Activated CD4-positive, alpha-beta T cell treated with anti-CD3 and anti-CD28 coated beads, Interleukin-2, Interleukin-6, amounts not matched to agents 100 ng/mL and 50 ng/mL, durations not matched to agents 16 hours and 8 hours (primary cell): ENCODE measurements at regions not wholly inside any gene's neighbourhood (a gene's known extent, or its start where the extent isn't known, plus 50 kb on each side); places are given as distances from the start of the nearest gene placed in this dataset.

Experiments used
- DNase-seq: peaks from one replicate; pipeline ENCODE4 v3.0.0-alpha.2; 2020

DNA sequence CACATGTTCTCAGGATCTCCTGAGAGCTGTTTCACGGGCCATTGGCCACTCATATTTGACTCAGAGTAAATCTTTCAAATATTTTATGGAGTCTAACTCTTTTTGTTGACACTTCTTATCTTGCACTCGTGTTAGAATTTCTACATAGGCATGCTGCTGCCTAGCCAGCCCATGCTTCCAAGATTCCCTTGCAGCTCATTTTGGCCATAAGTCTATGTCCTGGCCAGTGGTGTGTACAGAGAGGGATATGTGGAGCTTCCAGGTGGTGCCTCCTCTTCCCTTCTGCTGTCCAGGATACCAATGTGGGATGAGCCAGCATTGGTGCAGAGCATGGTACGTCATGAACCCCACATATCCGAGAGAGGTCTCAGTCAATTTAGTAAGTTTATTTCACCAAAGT is 522.6 kb downstream of the QKI start:
- DNase-seq = no peak

DNA sequence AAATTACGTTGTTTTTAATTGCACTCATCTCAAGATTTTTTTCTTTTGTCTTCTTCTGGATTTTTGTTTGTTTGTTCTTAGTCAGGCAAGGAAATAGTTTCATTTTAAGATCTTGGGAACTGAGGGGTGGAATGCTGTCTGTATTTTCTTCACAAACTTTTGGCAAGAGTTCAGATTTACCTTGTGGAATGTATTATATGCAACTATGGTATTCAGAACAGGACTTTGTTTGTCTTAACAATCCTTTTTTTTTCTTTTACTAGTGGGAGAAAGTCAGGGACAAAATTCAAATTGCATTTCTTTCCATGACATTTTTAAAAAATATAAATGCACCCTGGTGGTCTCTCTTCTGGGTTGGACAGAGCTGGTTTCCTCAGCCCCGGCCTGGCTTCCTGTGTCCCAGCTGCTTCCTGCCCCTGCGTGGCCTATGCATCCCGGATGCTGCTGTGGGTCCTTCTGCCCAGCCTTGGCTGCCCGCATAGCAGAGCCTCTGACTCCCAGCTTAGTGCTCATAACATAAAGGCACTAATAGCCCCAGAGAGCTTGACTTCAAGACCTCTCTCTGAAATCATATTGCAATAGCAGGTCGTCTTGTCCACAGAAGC is 520.7 kb downstream of the QKI start:
- DNase-seq = no peak

DNA sequence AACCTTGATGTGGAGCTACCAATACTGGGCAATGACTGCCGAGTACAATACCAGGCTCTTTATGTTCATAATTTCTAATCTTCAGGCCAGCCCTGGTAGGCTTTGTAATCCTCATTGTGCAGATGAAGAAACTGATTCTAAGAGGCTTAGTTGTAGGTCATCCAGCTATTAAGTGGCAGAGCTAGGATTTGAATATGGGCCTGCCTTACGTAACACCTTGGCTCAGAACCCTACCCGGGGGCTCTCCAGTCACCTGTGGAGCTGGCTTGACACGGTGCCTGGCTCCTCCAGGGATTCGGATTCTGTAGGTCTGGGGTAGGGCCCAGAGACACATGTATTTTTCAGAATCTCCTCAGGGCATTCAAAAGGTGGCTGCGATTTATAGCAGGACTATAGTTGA is 515.5 kb downstream of the QKI start:
- DNase-seq = no peak

DNA sequence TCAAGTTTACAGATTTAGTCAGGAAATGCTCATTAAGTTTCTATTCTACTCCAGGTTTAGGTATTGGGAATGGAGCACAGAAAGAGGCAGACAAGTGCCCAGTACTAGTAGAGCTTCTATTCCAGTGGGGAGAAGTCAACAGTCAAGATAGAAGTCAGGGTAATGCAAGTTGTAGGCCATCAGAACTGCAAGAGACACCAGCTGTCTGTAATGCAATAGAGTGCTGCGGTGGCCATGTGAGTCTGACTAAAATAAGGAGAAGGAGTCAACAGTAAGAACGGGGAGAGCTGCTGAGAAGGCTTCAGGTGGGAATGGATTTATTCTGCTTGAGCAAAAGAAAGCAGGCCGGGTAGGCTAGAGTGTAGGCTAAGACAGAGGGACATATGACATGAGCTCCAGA is 515.0 kb downstream of the QKI start:
- no peak for DNase-seq

DNA sequence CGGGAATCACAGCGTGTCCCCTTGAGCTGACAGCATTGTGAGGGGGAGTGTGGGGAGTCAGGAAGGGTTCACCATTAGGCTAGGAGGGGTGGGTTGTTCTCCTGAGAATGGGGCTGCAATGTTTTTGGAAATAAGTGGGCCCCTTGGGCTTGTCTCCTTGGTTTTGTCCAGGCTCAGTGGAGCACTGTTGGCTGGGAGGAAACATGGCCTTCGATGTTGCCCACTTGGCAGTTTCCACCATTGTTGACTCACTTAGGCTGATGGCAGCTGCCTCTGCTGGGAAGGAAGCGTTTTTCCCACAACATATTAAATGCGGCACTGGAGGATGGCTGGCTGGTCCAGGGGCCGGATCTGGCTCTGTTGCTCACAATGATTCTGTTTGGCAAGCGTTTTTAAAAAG is 512.1 kb downstream of the QKI start:
- DNase-seq = no peak

DNA sequence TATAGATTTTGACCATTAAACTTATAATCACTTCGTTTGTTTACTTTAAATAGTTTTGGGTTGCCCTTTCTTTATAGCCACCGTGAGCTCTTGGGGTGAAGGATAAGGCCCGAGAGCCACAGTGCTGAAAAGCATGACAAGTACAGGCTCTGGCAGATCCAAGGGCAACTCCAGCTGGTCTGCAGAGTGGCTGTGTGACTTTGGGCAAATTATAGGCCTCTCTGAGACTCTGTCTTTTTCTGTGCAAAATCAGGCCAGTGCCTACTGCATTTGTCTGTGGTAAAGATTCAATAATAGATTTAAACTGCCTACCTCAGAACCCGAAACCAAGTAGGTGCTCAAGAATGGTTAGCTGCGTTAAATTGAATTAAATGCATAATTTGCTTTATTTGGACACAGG is 511.3 kb downstream of the QKI start:
- DNase-seq = no peak

DNA sequence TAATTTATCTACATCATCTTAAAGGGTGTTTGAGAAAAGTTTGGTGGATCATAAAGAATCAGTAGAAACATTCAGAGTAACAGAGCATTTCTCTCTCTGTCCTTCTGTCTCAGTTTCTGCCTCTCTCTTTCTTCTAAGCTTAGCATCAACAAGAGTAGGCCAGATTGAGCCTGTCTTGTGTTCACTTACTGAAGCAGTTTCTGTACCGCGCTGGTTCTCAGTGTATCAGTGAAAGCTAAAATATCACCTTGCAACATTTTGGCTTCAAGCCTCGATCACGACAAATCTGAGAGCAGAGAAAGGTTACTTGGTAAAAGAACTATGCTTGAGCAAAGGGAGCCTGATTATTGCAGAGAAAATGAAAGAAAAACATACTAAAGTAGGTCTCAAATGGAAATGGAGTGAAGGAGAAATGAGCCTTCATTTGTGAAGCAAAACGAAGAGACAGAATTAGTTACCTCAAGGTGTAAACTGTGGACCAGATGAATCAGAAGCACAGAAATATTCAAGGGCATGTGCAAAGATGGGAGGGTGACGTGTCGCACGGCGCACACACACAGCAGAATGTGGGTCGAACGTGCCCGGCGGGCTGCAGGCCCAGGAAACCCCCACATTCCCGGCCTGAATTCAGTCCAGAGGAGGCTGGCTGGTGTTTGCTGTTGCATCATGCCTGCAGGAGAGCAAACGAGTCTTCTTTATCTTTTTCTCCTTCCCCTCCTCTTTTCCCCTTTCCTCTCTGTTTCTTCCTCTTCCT is 509.3 kb downstream of the QKI start:
- no peak for DNase-seq

DNA sequence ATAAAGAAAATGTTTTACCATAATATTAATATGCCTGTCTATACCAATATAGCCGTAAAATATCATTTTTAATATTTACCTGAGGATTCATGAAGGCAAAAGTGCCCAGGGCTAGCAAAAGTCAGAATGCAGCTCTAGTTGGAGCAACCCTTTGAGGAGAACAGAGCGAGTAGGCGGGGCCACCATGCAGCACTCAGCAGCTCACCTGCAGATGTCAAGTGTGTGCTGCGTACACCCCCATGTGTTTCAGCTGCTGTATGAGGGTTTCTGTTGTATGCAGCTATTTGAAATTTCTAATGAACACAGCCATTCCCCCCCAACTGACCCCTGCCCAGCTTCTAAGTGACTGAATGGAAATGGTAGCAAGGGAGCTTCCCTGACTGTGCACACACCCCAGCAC is 508.0 kb downstream of the QKI start:
- DNase-seq = no peak

DNA sequence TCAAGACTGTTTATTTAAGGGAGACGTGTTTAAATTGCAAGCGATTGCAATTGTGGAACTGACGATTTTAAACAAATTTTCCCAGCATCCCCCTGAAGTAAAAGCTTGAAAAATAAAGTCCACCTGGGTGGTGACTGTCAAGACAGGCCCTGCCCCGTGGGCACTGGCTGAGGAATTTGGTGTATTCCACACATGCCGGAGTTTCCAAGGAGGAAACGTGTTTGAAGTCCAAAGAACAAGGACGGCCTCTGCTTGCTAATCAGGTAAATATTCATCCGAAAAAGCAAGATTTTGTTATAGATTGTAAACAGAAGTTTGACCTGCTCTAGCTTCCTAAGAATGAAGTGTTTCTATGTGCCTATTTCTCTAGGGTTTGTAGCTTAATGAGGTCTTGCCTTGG is 505.1 kb downstream of the QKI start:
- DNase-seq = no peak

DNA sequence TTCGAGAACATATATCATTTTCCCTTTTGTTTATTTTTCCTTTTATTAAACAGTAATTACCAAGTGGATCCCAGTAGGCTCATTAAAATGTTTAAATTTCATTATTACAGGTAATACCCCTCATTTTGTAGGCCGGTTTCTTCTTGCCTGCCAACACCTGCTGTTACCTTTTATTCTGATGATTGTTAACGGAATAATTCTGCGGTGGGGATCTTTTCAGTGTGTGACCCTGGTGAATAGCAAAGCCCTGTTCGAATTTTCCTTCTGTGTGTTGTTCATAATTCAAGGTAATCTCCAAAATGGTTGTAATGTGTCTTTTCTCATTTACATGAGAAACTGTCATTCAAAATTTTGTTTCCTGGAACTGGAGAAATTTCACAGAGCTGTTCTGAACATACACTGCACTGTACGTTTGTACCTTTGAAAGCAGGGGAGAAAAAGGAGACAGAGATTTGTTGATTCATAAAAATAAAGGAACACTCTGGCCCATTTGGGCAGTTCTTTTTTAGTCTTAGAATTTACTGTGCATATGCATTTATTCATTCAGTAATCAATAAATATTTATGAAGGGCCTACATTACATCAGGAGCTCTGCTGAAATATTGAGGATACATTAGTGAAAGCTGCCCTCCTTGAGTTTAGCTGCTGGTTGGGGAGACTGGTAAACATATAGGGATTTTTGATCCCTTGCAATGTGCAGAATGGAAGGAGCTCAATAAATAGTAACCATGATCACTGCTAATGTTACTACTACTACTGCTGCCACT is 502.0 kb downstream of the QKI start:
- no peak for DNase-seq

DNA sequence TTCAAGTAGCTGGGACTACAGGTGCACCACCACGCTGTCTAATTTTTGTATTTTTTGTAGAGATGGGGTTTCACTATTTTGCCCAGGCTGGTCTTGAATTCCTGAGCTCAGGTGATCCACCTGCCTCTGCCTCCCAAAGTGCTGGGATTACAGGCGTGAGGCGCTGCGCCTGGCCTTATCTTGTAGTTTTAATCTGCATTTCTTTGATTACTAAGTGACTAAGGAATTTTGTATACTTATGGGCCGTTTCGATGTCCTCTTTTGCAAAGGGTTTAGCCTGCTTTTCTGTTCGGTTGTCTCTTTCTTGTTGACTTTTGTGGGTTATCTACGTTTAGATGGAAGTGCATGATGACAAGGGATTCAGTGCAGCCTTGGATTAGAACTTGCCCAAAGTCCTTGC is 500.6 kb downstream of the QKI start:
- DNase-seq = no peak

DNA sequence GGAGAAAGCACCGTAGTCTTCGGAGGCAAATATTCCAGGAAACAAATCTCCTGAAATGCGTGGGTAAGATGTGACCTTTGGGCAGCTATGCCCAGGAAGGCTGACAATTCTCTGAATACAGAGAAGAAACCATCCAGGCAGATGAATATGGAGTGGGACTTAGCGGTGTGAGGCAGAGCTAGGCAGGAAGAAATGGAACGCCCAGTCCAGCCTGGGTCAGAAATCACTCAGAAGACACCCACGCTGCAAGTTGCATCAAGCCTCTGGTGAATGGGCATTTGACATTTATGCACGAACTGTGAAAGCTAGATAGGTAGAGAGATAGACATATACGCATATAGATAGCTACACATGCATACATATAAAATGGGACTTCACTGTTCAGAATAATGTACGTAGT is 498.5 kb downstream of the QKI start:
- DNase-seq = no peak

DNA sequence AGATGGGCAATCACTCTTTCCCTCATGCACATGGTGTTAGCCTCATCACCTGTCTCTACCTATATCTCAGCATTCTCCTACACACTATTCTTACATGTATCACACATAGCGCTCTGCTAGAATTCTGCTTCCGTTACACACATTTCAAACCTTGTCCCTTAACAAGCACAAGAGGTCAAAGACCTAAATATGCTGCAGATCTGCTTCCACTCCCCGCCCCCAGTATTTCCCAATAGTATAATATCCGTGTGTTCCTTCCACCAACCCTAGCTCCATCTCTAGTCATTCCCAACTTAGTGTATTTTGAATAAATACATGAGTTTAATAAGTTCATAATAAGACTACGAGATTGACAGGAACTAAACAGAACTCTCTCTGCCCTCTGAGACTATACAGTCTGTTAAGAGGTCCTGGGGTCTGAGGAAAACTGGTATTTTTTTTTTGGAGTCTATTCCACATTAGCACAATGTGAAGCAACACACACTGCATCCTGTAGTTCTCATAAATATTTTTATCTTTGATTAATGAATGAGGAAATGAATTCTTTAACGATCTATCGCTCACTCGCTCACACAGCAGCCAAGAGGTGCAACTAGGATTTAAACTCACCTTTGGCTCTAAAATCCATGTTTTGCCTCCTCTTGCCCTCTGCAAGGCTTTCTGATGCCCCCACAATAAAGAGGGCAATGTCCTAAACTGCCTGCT is 491.6 kb downstream of the QKI start:
- no peak for DNase-seq

DNA sequence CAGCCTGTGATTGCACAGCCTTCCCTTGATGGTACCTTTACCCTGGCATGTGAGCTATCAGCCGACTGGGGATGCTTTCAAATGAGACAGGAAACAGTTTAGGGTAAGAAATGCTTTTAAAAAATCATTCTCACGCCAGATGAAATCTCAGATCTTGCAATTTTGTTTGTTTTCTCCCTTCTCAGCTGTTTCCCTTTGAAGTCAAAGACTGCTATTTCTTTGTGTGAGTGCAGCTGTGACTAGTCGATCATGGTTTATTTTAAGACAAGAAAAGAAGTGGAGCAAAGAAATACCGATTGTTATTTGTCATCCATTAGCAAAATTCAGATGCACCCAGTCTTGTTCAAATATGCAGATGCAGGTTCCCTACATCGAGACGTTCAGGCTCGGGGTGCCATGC is 489.7 kb downstream of the QKI start:
- DNase-seq = no peak

DNA sequence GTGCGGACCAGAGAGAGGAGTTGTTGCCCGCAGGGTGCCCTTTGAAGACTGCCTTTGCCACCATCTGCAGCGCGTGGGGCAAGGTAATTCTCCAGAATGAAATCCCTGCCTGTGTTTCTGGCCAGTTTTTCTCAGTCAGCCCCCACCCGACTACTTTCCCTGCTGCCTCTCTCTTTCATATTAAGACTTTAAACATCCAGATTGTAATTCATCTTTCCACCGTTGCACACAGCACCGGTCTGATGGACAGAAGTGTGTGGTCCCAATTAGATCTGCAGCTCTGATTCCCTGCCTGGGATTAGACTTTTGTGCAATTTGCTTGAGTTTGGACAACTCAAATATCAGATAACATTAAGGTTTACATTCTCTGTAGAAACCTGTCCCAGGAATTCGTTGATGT is 489.0 kb downstream of the QKI start:
- no peak for DNase-seq

DNA sequence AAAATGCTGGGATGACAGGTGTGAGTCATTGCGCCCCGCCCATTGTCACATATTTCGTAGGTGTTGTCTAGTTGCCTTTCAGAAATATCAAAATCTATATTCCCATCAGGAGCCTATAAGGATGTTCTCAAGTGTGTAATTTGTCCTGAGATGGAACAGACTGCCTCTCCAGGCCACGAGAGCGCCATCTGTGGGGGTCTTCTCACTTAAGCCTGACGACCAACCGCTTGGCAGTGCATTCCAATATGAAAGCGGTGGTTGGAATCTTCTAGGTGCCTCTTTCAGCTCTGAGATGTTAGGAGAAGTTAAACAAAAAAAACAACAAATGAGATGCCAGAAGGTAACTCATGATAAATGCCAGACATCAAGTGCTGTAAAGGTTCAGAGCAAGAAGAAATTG is 488.5 kb downstream of the QKI start:
- DNase-seq = no peak

DNA sequence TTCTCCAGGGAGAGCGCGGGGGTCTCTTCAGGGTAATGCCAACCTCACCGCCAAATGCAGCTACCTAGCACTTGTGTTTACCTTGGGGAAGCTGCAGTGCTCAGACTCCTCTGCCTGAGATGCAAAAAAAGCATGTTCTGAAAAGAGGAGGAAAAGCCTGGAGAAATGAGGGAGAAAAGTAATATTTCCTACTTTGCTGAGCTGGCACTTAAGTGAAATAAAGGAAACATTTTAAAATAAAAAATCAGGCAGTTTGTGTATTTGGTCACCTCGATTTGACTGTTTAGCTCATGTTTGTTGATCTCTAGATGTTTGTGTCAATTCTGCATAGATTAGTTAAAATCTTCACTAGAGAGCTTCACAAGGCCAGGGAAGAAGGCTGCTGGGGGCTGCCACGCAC is 487.2 kb downstream of the QKI start:
- no peak for DNase-seq

DNA sequence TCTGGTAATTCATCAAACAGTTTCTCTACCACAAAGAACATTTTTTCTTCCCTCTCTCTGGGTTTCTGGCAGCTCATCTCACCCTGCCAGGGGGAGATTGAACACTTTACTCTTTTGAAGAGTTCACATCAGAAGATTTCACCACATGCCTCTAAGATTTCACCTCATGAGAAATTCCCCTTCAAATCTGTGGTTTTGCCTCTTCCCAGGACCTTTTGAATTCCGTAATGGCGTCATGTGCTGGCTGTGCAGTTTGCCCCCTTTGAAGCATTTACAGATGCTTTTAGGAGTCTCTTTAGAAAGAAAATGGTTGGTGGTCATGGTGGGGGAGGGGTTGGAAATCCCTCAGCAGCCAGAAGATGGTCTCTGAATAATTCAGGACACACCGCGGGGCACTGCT is 486.1 kb downstream of the QKI start:
- DNase-seq = no peak

DNA sequence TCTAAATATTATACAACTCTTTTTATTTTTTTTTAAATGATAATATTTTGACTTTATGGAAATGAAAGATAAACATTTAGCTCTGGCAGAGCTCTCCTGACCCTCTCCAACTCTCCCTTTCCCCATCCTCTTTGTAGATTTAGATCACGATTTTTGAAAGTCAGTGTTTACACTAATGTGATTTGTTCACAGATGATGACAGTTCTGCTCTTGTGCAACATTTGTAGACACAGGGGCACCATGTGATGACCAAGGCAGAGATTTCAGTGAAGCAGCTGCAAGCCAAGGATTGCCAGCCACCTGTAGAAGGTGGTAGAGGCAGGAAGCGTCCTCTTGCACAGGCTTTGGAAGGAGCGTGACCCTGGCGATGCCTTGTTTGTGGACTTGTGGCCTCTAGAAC is 483.2 kb downstream of the QKI start:
- no peak for DNase-seq

DNA sequence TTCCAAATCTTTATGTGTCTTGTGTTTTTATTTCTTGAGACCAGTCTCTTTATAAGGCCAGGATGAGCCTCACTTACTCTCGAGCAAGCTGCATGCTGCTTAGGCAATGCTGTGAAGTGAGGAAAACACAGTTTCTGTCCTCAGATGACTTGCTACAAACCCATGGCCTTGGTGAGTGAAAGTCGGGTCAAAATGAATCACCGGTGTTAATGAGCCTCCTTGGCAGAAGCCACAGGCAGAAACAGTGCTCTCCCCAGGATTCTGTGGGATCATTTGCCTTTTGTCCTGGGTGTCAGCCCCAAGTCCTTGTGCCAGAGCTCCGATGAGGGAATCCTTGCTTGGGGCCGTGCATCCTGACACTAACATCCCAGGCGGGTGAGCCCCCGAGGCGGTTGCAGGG is 482.5 kb downstream of the QKI start:
- no peak for DNase-seq

DNA sequence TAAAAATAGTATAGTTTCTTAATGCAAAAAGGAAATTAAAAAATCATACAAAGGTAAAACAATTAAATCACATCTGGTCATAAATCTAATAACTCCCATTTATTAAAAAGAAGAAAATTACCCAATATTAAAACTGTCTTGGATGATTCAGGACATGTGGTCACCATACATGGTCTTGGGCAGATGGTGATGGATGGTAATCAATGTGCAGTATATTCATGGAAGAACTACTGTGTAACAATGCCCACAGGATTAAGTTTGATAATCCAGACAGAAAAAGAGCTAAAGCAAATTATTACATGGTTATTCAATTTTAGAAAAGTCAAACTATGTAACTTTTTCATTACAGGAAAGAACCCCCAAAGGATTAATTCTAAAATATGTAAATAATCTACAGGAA is 480.6 kb downstream of the QKI start:
- no peak for DNase-seq

DNA sequence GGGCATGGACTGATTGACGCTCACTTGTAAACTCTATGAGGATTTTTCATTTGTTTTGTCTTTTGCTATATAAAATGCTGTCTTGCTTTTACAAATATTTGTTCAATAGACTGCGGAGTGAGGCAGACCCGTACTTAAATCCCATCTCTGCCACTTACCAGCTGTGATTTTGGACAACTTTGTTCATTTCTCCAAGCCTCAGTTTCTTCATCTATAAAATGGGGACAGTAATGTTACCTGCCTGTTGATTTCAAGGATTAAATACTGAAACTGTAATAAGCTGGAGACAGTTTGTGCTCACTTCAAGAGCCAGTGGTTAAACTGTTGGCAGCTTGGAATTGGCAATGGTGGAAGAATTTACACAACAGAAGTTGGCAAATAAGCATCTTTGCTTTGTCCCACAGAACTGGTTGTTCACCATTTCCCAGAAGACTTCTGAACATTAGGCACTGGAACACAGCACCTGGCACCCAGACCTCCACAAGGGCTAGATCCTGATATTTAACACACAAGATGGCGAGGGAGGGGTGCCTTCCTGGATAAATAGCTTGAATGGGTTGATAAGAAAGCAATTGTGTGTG is 479.2 kb downstream of the QKI start:
- no peak for DNase-seq

DNA sequence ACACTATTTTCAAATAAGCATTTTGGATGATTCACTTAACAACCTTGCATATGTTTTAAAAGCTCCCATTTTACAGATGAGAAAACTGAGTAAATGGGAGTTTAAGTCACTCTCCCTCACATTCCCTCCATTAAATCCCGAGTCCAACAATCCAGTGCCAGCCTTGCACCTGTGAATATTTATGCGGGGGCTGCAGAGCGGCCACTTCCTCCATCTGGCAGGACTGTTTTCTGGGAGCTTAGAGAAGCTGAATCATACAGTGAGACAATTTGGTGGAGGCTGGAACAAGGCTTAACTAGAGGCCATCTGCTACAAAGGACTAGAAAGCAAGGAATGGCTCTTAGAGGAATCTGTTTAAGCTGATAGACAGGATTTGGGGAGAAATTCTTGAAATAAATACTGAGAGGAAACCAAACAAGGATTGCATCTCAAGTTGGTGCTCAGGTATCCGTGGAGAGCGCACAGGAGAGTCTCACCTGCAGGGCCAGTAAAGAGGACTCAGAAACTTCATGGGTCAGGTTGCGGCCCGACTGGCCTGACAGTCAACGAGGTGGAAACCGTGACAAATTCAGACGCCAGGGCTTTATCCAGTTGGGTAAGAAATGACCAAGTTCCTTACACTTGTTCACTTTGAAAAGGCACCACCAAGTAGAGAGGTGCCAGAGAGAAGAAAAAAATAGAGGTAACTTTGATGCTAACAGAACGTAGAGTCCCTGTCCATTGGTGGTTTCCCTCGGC is 478.5 kb downstream of the QKI start:
- no peak for DNase-seq
